8988T (cell line): ENCODE measurements at regions not wholly inside any gene's neighbourhood (a gene's known extent, or its start where the extent isn't known, plus 50 kb on each side); places are given as distances from the start of the nearest gene placed in this dataset.

Source experiments
- DNase-seq: peaks from one replicate; pipeline ENCODE4 v3.0.0; 2011

- no peak for DNase-seq
Observed at GRCh38 chr13:79681069-79681468, 200.1 kb downstream of the NDFIP2 start.

- DNase-seq, result no peak
Observed at GRCh38 chr13:79680485-79680884, 199.5 kb downstream of the NDFIP2 start.

GRCh38 chr13:79679334-79679733, 198.4 kb downstream of the NDFIP2 start:
- DNase-seq, result peak; percentile 13

GRCh38 chr13:79678100-79678499, 197.1 kb downstream of the NDFIP2 start:
- no peak for DNase-seq

- no peak for DNase-seq
Observed at GRCh38 chr13:79675931-79676660, 195.1 kb downstream of the NDFIP2 start.

- no peak for DNase-seq
Observed at GRCh38 chr13:79674765-79675515, 194.0 kb downstream of the NDFIP2 start.

GRCh38 chr13:79673993-79674377, 193.0 kb downstream of the NDFIP2 start:
- no peak for DNase-seq

GRCh38 chr13:79673310-79673992, 192.5 kb downstream of the NDFIP2 start:
- DNase-seq, result no peak

- DNase-seq, result no peak
Observed at GRCh38 chr13:79671420-79671819, 190.5 kb downstream of the NDFIP2 start.

- DNase-seq, result no peak
Observed at GRCh38 chr13:79668201-79668752, 187.3 kb downstream of the NDFIP2 start.

- no peak for DNase-seq
Observed at GRCh38 chr13:79667771-79668170, 186.8 kb downstream of the NDFIP2 start.

GRCh38 chr13:79663977-79664636, 183.2 kb downstream of the NDFIP2 start:
- DNase-seq, result no peak

GRCh38 chr13:79663435-79663834, 182.5 kb downstream of the NDFIP2 start:
- no peak for DNase-seq

GRCh38 chr13:79662882-79663281, 181.9 kb downstream of the NDFIP2 start:
- no peak for DNase-seq

- DNase-seq, result no peak
Observed at GRCh38 chr13:79660361-79660760, 179.4 kb downstream of the NDFIP2 start.

GRCh38 chr13:79659121-79659521, 178.2 kb downstream of the NDFIP2 start:
- DNase-seq, result no peak

GRCh38 chr13:79658333-79658975, 177.5 kb downstream of the NDFIP2 start:
- DNase-seq, result no peak

GRCh38 chr13:79655509-79655908, 174.6 kb downstream of the NDFIP2 start:
- DNase-seq, result no peak

GRCh38 chr13:79654520-79654919, 173.6 kb downstream of the NDFIP2 start:
- DNase-seq, result no peak

GRCh38 chr13:79650688-79651087, 169.7 kb downstream of the NDFIP2 start:
- DNase-seq, result no peak

GRCh38 chr13:79648191-79648590, 167.2 kb downstream of the NDFIP2 start:
- DNase-seq, result no peak

- no peak for DNase-seq
Observed at GRCh38 chr13:79647533-79647932, 166.6 kb downstream of the NDFIP2 start.
